C4-2B (cell line): ENCODE measurements at regions not wholly inside any gene's neighbourhood (a gene's known extent, or its start where the extent isn't known, plus 50 kb on each side); places are given as distances from the start of the nearest gene placed in this dataset.
A peak's percentile ranks its signal among the peaks of the same experiment; 100 is the strongest.

ENCODE experiments used
- H3K27ac ChIP-seq: fragments of 450-650 bp; 2 replicates; pipeline ENCODE4 v1.5.1; 2017
- CTCF ChIP-seq: fragments of 450-650 bp; conservative IDR thresholded peaks from 2 replicates; pipeline ENCODE4 v1.5.1; 2017; ENCODE audit warnings: mild to moderate bottlenecking
- ZFX ChIP-seq: fragments of 450-650 bp; IDR thresholded peaks from 2 replicates; pipeline ENCODE4 v1.6.1; 2017

- H3K27ac ChIP-seq = no peak overlapping the region
- TF ChIP-seq ZFX (no peak), CTCF (no peak)
These were observed 66.2 kb upstream of the UBE2E1 start for GRCh38 chr3:23739536-23739935.

GRCh38 chr3:23740517-23740965 lies 65.2 kb upstream of the UBE2E1 start:
- no peak for TF ChIP-seq CTCF
- no peak for TF ChIP-seq ZFX
- no peak overlapping the region for H3K27ac ChIP-seq

GRCh38 chr3:23741036-23741706 lies 64.6 kb upstream of the UBE2E1 start:
- no peak for TF ChIP-seq CTCF
- TF ChIP-seq ZFX = no peak
- no peak overlapping the region for H3K27ac ChIP-seq

- peak; percentile 52 for TF ChIP-seq CTCF
- TF ChIP-seq ZFX = no peak
- no peak overlapping the region for H3K27ac ChIP-seq
These were observed 62.5 kb upstream of the UBE2E1 start for GRCh38 chr3:23743141-23743784.

- TF ChIP-seq ZFX = no peak
- no peak for TF ChIP-seq CTCF
- no peak overlapping the region for H3K27ac ChIP-seq
These were observed 59.3 kb upstream of the UBE2E1 start for GRCh38 chr3:23746441-23746840.

GRCh38 chr3:23747841-23748240 lies 57.9 kb upstream of the UBE2E1 start:
- TF ChIP-seq ZFX (no peak), CTCF (no peak)
- no peak overlapping the region for H3K27ac ChIP-seq

GRCh38 chr3:23748398-23749110 lies 57.2 kb upstream of the UBE2E1 start:
- H3K27ac ChIP-seq = no peak overlapping the region
- no peak for TF ChIP-seq CTCF
- no peak for TF ChIP-seq ZFX
